ENCODE measurements at regions not wholly inside any gene's neighbourhood (a gene's known extent, or its start where the extent isn't known, plus 50 kb on each side); places are given as distances from the start of the nearest gene placed in this dataset.

GRCh38 chr6:131510591-131510990 lies 62.4 kb upstream of the ARG1 start:
- DNase-seq = no peak

- DNase-seq = no peak
Measured at GRCh38 chr6:131519670-131520436, 53.2 kb upstream of the ARG1 start.
